B cell (primary cell): ENCODE measurements at regions not wholly inside any gene's neighbourhood (a gene's known extent, or its start where the extent isn't known, plus 50 kb on each side); places are given as distances from the start of the nearest gene placed in this dataset.

Source experiments
- ATAC-seq: fragments of 200-7000 bp; cut with Tn5 transposase; one replicate; pipeline ENCODE4 v1.10.0; 2021; ENCODE audit warnings: low read depth, mild to moderate bottlenecking, moderate number of reproducible peaks, moderate library complexity
- CTCF ChIA-PET: fragments of 350-600 bp; sonication (Branson Sonifier 250); formaldehyde crosslinking; loops from one replicate; lab custom pipeline; 2021; ENCODE audit warnings: antibody characterized with exemption, inconsistent platforms; lab: Charles Lee
- POLR2A ChIA-PET: fragments of 350-600 bp; sonication (Branson Sonifier 250); formaldehyde crosslinking; loops from one replicate; lab custom pipeline; 2021; ENCODE audit warnings: antibody characterized with exemption; lab: Charles Lee
- DNase-seq: peaks from one replicate; pipeline ENCODE4 v3.0.0; 2013
- H2AFZ ChIP-seq: 2 replicates; pipeline ENCODE4 v1.6.1; 2012; ENCODE audit warnings: mild to moderate bottlenecking, low read depth, low read length; ENCODE audit not compliant: insufficient read depth, poor library complexity, severe bottlenecking
- H3K27ac ChIP-seq, 2 donors: 1 replicate in 1 of 2; 2 replicates in 1 of 2; pipeline ENCODE4 v1.5.1; 2012 to 2013; ENCODE audit warnings: low read length in 2 of 2, mild to moderate bottlenecking in 2 of 2, moderate library complexity in 1 of 2
- H3K27me3 ChIP-seq, 4 experiments: fragments of 200-600 bp in 1 of 4; sonication (generic) in 1 of 4; replicated peaks in 1 of 4; 1 replicate in 2 of 4; 2 replicates in 2 of 4; pipeline versions ENCODE4 v1.6.1 to v1.7.0; 2013 to 2016; ENCODE audit warnings: low read length in 3 of 4, mild to moderate bottlenecking in 2 of 4, mixed read lengths in 1 of 4, moderate library complexity in 1 of 4; ENCODE audit not compliant: insufficient read depth in 4 of 4, control insufficient read depth in 3 of 4; ENCODE audit errors: control extremely low read depth in 1 of 4
- H3K36me3 ChIP-seq, 2 experiments: replicated peaks in 1 of 2; 1 replicate in 1 of 2; 2 replicates in 1 of 2; pipeline versions ENCODE4 v1.6.1 to v1.7.1; 2013; ENCODE audit warnings: low read length in 1 of 2; ENCODE audit not compliant: insufficient read depth in 2 of 2, control insufficient read depth in 1 of 2; ENCODE audit errors: control extremely low read depth in 1 of 2, extremely low read depth in 1 of 2
- H3K4me1 ChIP-seq, 2 donors: fragments of 200-600 bp in 1 of 2; sonication (generic) in 1 of 2; 1 replicate in 1 of 2; 2 replicates in 1 of 2; pipeline versions ENCODE4 v1.5.1 to v1.6.1; 2013 to 2017; ENCODE audit warnings: low read length in 2 of 2; ENCODE audit not compliant: control insufficient read depth in 2 of 2, insufficient read depth in 2 of 2
- H3K4me2 ChIP-seq: replicated peaks from 2 replicates; pipeline ENCODE3; 2012; ENCODE audit warnings: mild to moderate bottlenecking, low read depth, low read length; ENCODE audit not compliant: poor library complexity, severe bottlenecking
- H3K4me3 ChIP-seq, 5 experiments: fragments of 200-600 bp in 1 of 5; sonication (generic) in 1 of 5; 1 replicate in 3 of 5; 2 replicates in 2 of 5; pipeline versions ENCODE4 v1.5.1 to v1.7.0; 2011 to 2016; ENCODE audit warnings: low read length in 4 of 5, mild to moderate bottlenecking in 4 of 5, low read depth in 2 of 5, control low read depth in 1 of 5, moderate library complexity in 1 of 5; ENCODE audit not compliant: insufficient read depth in 1 of 5; ENCODE audit errors: control extremely low read depth in 1 of 5, extremely low read depth in 1 of 5
- H3K79me2 ChIP-seq: fragments of 200-600 bp; sonication (generic); one replicate; pipeline ENCODE4 v1.6.0; 2016; ENCODE audit warnings: low read length; ENCODE audit not compliant: control insufficient read depth, insufficient read depth
- H3K9ac ChIP-seq: fragments of 200-600 bp; sonication (generic); 2 replicates; pipeline ENCODE4 v1.6.1; 2017; ENCODE audit warnings: mild to moderate bottlenecking, low read length, moderate library complexity
- H3K9me3 ChIP-seq, 3 donors: one replicate each; pipeline versions ENCODE4 v1.6.1 to v1.7.1; 2013; ENCODE audit warnings: low read length in 2 of 3; ENCODE audit not compliant: control insufficient read depth in 2 of 3, insufficient read depth in 1 of 3; ENCODE audit errors: control extremely low read depth in 1 of 3
- H4K20me1 ChIP-seq: 2 replicates; pipeline ENCODE4 v1.6.0; 2012; ENCODE audit warnings: mild to moderate bottlenecking, low read length; ENCODE audit not compliant: insufficient read depth, control insufficient read depth, poor library complexity, severe bottlenecking
- H3K27ac Mint-ChIP-seq: one replicate; pipeline ENCODE4 v1.8.0; 2021; ENCODE audit warnings: mixed read lengths
- H3K27me3 Mint-ChIP-seq: one replicate; pipeline ENCODE4 v1.8.0; 2021; ENCODE audit warnings: mixed read lengths
- H3K4me1 Mint-ChIP-seq: one replicate; pipeline ENCODE4 v1.8.0; 2021; ENCODE audit warnings: mixed read lengths
- H3K4me3 Mint-ChIP-seq: one replicate; pipeline ENCODE4 v1.8.0; 2021; ENCODE audit warnings: mixed read lengths
- H3K9me3 Mint-ChIP-seq: one replicate; pipeline ENCODE4 v1.8.0; 2022; ENCODE audit warnings: mixed read lengths; ENCODE audit not compliant: insufficient read depth
- EZH2 ChIP-seq: IDR thresholded peaks from 2 replicates; pipeline ENCODE4 v1.6.1; 2012; ENCODE audit warnings: borderline replicate concordance, low read depth, mild to moderate bottlenecking, moderate library complexity, low read length; ENCODE audit not compliant: insufficient read depth, poor library complexity, severe bottlenecking
- WGBS: methylation state at CpG from one replicate; pipeline ENCODE4 v1.1.5; 2013; ENCODE audit warnings: missing lambda C conversion rate; ENCODE audit not compliant: insufficient coverage; 5-methylcytosine and 5-hydroxymethylcytosine counted together
- intact Hi-C: fragments of 100-400 bp; cut with micrococcal nuclease; formaldehyde crosslinking; loops from one replicate; pipeline ENCODE4 v1.10.0; 2022
- TF ChIP-seq, protein P1 (sequence below): fragments of 200-600 bp; IDR thresholded peaks from one replicate; pipeline ENCODE4 v1.8.0; 2022; ENCODE audit warnings: antibody characterized with exemption, mild to moderate bottlenecking

DNA sequence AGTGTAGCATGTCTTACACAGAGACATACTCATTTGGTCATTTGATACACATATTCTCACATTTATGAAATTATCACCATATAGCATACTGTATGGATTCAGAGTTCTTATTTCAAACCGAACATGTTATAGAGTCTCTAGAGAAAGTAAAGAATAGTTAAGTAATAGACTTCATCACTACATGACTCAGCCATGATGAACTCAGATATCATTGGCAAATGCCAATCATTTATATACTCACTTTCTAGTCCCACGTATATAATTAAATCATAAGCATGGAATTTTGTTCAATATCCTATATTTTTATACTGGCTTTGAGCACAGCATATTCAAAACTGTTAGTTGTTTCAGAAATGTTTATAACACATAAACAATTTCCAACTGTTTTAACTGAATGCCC is 749.9 kb downstream of the HACE1 start:
- Histone ChIP-seq H3K27ac (no peak overlapping the region), H3K9ac (no peak overlapping the region), H3K4me1 (no peaks in the 10 kb centered on the region), H3K4me3 (no peak overlapping the region), H3K4me2 (no peak overlapping the region), H2AFZ (no peak overlapping the region), H4K20me1 (no peaks in the 10 kb centered on the region), H3K27me3 (no peaks in the 10 kb centered on the region), H3K9me3 (no peaks in the 10 kb centered on the region), H3K79me2 (no peaks in the 10 kb centered on the region), H3K36me3 (no peaks in the 10 kb centered on the region)
- H3K27me3 Mint-ChIP-seq: no peaks in the 10 kb centered on the region
- TF ChIP-seq, protein P1, sequence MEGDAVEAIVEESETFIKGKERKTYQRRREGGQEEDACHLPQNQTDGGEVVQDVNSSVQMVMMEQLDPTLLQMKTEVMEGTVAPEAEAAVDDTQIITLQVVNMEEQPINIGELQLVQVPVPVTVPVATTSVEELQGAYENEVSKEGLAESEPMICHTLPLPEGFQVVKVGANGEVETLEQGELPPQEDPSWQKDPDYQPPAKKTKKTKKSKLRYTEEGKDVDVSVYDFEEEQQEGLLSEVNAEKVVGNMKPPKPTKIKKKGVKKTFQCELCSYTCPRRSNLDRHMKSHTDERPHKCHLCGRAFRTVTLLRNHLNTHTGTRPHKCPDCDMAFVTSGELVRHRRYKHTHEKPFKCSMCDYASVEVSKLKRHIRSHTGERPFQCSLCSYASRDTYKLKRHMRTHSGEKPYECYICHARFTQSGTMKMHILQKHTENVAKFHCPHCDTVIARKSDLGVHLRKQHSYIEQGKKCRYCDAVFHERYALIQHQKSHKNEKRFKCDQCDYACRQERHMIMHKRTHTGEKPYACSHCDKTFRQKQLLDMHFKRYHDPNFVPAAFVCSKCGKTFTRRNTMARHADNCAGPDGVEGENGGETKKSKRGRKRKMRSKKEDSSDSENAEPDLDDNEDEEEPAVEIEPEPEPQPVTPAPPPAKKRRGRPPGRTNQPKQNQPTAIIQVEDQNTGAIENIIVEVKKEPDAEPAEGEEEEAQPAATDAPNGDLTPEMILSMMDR: no peak
- TF ChIP-seq EZH2: no peak
- H3K9me3 Mint-ChIP-seq: peaks cover 6% of the 10 kb centered on the region
- ATAC-seq (no peak), DNase-seq (no peak)
- no peak overlapping the region for H3K27ac Mint-ChIP-seq
- POLR2A ChIA-PET: no interaction called here
- CTCF ChIA-PET: no interaction called here
- intact Hi-C loops: no loop called here
- no peaks in the 10 kb centered on the region for H3K4me1 Mint-ChIP-seq
- no peak overlapping the region for H3K4me3 Mint-ChIP-seq
- no CpG with 5 or more reads among the region's 2 CpGs for WGBS

DNA sequence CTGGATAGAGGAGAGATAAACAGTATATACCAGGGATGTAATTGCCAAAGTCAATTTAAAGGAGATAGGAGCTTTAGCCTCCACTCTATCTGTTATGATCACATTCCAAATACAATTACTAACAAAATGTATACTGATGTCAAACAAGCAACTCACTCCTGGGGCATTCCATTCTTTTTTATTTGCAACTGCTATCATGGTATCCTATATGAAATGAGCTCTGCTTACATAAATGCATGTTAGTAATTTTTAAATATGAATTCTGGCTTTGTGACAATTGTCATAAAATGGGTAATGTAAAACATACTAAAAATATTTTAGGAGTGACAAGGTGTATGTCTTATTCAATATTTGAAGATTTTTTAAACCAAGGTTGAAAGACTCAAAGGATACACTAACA is 751.1 kb downstream of the HACE1 start:
- Mint-ChIP-seq H3K9me3 (peaks cover 4% of the 10 kb centered on the region), H3K4me3 (no peak overlapping the region), H3K27me3 (no peaks in the 10 kb centered on the region), H3K4me1 (no peaks in the 10 kb centered on the region), H3K27ac (no peak overlapping the region)
- Histone ChIP-seq H3K4me1 (no peaks in the 10 kb centered on the region), H3K27ac (no peak overlapping the region), H2AFZ (no peak overlapping the region), H3K9me3 (no peaks in the 10 kb centered on the region), H3K36me3 (no peaks in the 10 kb centered on the region), H3K79me2 (no peaks in the 10 kb centered on the region), H3K4me2 (no peak overlapping the region), H3K27me3 (no peaks in the 10 kb centered on the region), H3K9ac (no peak overlapping the region), H4K20me1 (no peaks in the 10 kb centered on the region), H3K4me3 (no peak overlapping the region)
- ChIA-PET POLR2A (no interaction called here), CTCF (no interaction called here)
- no peak for TF ChIP-seq EZH2
- TF ChIP-seq, protein P1: no peak
- DNase-seq (no peak), ATAC-seq (no peak)
- intact Hi-C loops: no loop called here
